GM06990 (cell line): ENCODE measurements at regions not wholly inside any gene's neighbourhood (a gene's known extent, or its start where the extent isn't known, plus 50 kb on each side); places are given as distances from the start of the nearest gene placed in this dataset.

Experiments
- DNase-seq: peaks from one replicate; pipeline ENCODE4 v3.0.0-alpha.2; 2011; ENCODE audit not compliant: insufficient read length; ENCODE audit errors: extremely low read depth
- H3K27me3 ChIP-seq: replicated peaks from 2 replicates; pipeline ENCODE4 v1.6.0; 2011; ENCODE audit warnings: low read length; ENCODE audit not compliant: control insufficient read depth, insufficient read depth
- H3K36me3 ChIP-seq: 2 replicates; pipeline ENCODE4 v1.5.1; 2011; ENCODE audit warnings: low read length; ENCODE audit not compliant: control insufficient read depth, insufficient read depth
- H3K4me3 ChIP-seq: replicated peaks from 2 replicates; pipeline ENCODE4 v1.5.1; 2011; ENCODE audit warnings: low read depth, mild to moderate bottlenecking, control low read depth, low read length
- CTCF ChIP-seq: IDR thresholded peaks from 2 replicates; pipeline ENCODE4 v1.5.1; 2011; ENCODE audit warnings: low read length, control low read depth, mild to moderate bottlenecking, inconsistent platforms; ENCODE audit not compliant: insufficient read depth, poor library complexity, severe bottlenecking

- TF ChIP-seq CTCF, result no peak
- Histone ChIP-seq H3K4me3 (no peak overlapping the region), H3K27me3 (no peaks in the 10 kb centered on the region; the same call in 1 of the 2 replicates), H3K36me3 (no peaks in the 10 kb centered on the region)
- DNase-seq, result no peak
Observed at GRCh38 chr12:114193474-114193873, 212.5 kb downstream of the TBX5 start.

GRCh38 chr12:114192549-114192948, 213.4 kb downstream of the TBX5 start:
- Histone ChIP-seq H3K4me3 (no peak overlapping the region), H3K27me3 (no peaks in the 10 kb centered on the region; the same call in 1 of the 2 replicates), H3K36me3 (no peaks in the 10 kb centered on the region)
- TF ChIP-seq CTCF, result no peak
- DNase-seq, result no peak

- no peak for DNase-seq
- Histone ChIP-seq H3K27me3 (no peaks in the 10 kb centered on the region; the same call in 1 of the 2 replicates), H3K4me3 (no peak overlapping the region), H3K36me3 (no peaks in the 10 kb centered on the region)
- TF ChIP-seq CTCF, result no peak
Observed at GRCh38 chr12:114192013-114192412, 213.9 kb downstream of the TBX5 start.

GRCh38 chr12:114191581-114191980, 214.4 kb downstream of the TBX5 start:
- no peaks in the 10 kb centered on the region for H3K36me3 ChIP-seq
- no peak for DNase-seq
- H3K4me3 ChIP-seq, result no peak overlapping the region
- TF ChIP-seq CTCF, result no peak
- no peaks in the 10 kb centered on the region; the same call in 1 of the 2 replicates for H3K27me3 ChIP-seq

GRCh38 chr12:114190971-114191370, 215.0 kb downstream of the TBX5 start:
- no peak for DNase-seq
- H3K27me3 ChIP-seq, result no peaks in the 10 kb centered on the region; the same call in 1 of the 2 replicates
- TF ChIP-seq CTCF, result no peak
- no peak overlapping the region for H3K4me3 ChIP-seq
- H3K36me3 ChIP-seq, result no peaks in the 10 kb centered on the region

- no peak for TF ChIP-seq CTCF
- H3K27me3 ChIP-seq, result no peaks in the 10 kb centered on the region; the same call in 1 of the 2 replicates
- DNase-seq, result no peak
- H3K4me3 ChIP-seq, result no peak overlapping the region
- H3K36me3 ChIP-seq, result no peaks in the 10 kb centered on the region
Observed at GRCh38 chr12:114189266-114189665, 216.7 kb downstream of the TBX5 start.
